GM12878 (cell line): ENCODE measurements at regions not wholly inside any gene's neighbourhood (a gene's known extent, or its start where the extent isn't known, plus 50 kb on each side); places are given as distances from the start of the nearest gene placed in this dataset.

Experiments
- MEF2A ChIP-seq: IDR thresholded peaks from 2 replicates; pipeline ENCODE4 v1.6.1; 2011; ENCODE audit warnings: low read depth, mild to moderate bottlenecking, low read length, moderate library complexity; ENCODE audit not compliant: insufficient read depth
- SREBF2 ChIP-seq: IDR thresholded peaks from 2 replicates; pipeline ENCODE4 v1.6.1; 2012; ENCODE audit warnings: mild to moderate bottlenecking, low read length
- TF ChIP-seq, protein P1 (sequence below): fragments of 450-650 bp; formaldehyde crosslinking; IDR thresholded peaks from 2 replicates; pipeline ENCODE4 v1.4.0; 2020; ENCODE audit warnings: mild to moderate bottlenecking, moderate library complexity

DNA sequence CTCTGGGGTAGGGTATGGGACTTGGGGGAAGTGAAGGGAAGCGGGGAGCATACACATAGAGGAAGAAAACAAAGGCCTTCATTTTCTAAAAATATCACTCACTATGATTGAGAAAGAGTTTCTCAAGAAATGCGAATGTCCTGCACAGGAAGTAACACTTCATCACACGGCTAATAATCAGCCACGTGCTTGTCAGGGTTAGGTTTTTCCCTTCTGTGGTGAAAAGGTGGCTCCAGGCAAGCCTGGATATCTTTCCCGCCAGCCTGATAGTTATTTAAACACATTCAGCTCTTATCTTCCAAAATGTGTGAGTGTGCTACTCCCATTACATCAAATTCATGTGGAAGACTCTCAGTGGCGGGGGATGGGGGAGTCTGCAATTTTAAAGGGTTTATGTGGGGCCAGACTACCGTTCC is 166.4 kb upstream of the ADO start:
- TF ChIP-seq, protein P1, sequence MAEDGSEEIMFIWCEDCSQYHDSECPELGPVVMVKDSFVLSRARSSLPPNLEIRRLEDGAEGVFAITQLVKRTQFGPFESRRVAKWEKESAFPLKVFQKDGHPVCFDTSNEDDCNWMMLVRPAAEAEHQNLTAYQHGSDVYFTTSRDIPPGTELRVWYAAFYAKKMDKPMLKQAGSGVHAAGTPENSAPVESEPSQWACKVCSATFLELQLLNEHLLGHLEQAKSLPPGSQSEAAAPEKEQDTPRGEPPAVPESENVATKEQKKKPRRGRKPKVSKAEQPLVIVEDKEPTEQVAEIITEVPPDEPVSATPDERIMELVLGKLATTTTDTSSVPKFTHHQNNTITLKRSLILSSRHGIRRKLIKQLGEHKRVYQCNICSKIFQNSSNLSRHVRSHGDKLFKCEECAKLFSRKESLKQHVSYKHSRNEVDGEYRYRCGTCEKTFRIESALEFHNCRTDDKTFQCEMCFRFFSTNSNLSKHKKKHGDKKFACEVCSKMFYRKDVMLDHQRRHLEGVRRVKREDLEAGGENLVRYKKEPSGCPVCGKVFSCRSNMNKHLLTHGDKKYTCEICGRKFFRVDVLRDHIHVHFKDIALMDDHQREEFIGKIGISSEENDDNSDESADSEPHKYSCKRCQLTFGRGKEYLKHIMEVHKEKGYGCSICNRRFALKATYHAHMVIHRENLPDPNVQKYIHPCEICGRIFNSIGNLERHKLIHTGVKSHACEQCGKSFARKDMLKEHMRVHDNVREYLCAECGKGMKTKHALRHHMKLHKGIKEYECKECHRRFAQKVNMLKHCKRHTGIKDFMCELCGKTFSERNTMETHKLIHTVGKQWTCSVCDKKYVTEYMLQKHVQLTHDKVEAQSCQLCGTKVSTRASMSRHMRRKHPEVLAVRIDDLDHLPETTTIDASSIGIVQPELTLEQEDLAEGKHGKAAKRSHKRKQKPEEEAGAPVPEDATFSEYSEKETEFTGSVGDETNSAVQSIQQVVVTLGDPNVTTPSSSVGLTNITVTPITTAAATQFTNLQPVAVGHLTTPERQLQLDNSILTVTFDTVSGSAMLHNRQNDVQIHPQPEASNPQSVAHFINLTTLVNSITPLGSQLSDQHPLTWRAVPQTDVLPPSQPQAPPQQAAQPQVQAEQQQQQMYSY (CRISPR knock-in tag): no peak
- TF ChIP-seq SREBF2 (no peak), MEF2A (peak; percentile 77; the same call in 1 of the 2 replicates)
